Mesodermal cell (in vitro differentiated cells): ENCODE measurements at regions not wholly inside any gene's neighbourhood (a gene's known extent, or its start where the extent isn't known, plus 50 kb on each side); places are given as distances from the start of the nearest gene placed in this dataset.
"Not testable (repeated sequence)": the region's sequence is repeated elsewhere in the genome, so short reads cannot be mapped to it uniquely, and the experiment has no call there.

ENCODE experiments used
- H3K27ac ChIP-seq: 2 replicates; pipeline ENCODE4 v1.7.0; 2013; ENCODE audit warnings: mild to moderate bottlenecking, low read depth, low read length, moderate library complexity; ENCODE audit not compliant: severe bottlenecking
- H3K36me3 ChIP-seq: 2 replicates; pipeline ENCODE4 v1.7.1; 2013; ENCODE audit warnings: mild to moderate bottlenecking, low read length, moderate library complexity; ENCODE audit not compliant: control insufficient read depth, insufficient read depth
- H3K4me1 ChIP-seq: one replicate; pipeline ENCODE4 v1.7.1; 2013; ENCODE audit warnings: mild to moderate bottlenecking, low read length; ENCODE audit not compliant: insufficient read depth, control insufficient read depth, poor library complexity, severe bottlenecking
- H3K4me3 ChIP-seq: 2 replicates; pipeline ENCODE4 v1.7.0; 2013; ENCODE audit warnings: low read length, control low read depth, mild to moderate bottlenecking; ENCODE audit not compliant: insufficient read depth, poor library complexity, severe bottlenecking; ENCODE audit errors: extremely low read depth
- H3K9me3 ChIP-seq: 2 replicates; pipeline ENCODE4 v1.7.1; 2013; ENCODE audit warnings: mild to moderate bottlenecking, low read length, moderate library complexity; ENCODE audit not compliant: control insufficient read depth
- WGBS, 2 experiments: methylation state at CpG; one replicate each; pipeline ENCODE4 v1.1.5; 2013; ENCODE audit warnings: missing lambda C conversion rate in 2 of 2; ENCODE audit not compliant: insufficient coverage in 2 of 2; 5-methylcytosine and 5-hydroxymethylcytosine counted together

DNA sequence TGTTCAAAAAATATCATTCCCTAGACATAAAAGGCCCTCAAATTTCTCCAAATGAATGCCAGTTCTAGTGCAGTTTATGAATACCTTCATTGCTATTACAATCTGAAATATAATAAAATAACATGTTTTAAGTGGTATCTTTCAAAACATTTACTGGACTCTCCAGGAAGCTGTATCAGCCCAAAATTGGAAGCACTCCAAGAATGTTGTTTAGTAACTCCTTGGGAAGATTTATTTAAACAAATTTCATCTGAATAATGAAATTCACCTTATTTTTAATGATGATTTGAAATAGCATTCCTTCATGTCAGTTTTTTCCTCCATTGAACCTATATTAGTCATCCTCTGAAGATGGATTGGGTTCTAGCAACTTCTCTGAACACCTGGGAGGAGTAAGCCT is 217.2 kb upstream of the PCDH18 start:
- Histone ChIP-seq H3K36me3 (no peaks in the 10 kb centered on the region), H3K27ac (no peak overlapping the region), H3K9me3 (no peaks in the 10 kb centered on the region), H3K4me1 (no peaks in the 10 kb centered on the region), H3K4me3 (no peak overlapping the region)

DNA sequence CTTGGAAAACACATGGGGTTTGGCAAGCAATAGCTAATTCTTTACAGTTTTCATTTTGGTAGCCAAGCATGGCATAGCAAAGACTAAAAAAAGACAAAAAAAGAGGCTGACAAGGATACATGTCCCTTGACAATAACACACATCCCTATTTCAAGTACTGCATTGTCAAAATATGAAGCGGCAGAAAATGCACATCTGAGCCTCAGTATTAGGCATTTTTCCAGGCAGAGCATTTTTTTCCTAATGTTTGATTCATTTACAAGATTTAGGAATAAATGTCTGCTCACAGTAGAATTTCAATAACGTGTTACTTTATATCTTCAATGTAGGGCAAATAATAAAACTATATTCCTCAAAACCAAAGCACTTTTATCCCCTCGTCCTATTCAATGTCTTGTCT is 216.3 kb upstream of the PCDH18 start:
- WGBS, 2 experiments: no CpG with 5 or more reads among the region's 3 CpGs
- Histone ChIP-seq H3K27ac (no peak overlapping the region), H3K4me3 (no peak overlapping the region), H3K36me3 (no peaks in the 10 kb centered on the region), H3K9me3 (no peaks in the 10 kb centered on the region), H3K4me1 (no peaks in the 10 kb centered on the region)

DNA sequence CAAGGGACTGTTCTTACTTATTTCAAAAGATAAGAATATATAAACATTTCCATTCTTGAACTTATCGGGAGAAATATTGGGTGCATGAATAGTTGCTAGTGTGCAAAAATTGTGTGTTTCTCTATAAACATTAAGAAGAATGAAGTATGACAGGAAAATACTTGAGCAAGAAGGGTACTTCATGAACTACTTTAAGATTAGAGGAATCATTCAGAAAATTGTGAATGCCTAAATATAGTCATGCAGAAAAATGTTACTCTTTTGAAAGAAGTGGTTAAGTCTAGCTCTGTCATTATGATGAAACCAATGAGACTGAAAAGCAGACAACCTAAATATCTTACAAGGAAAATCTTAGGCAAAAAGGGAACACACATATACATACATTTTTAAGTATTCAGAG is 207.8 kb upstream of the PCDH18 start:
- no peaks in the 10 kb centered on the region for H3K4me1 ChIP-seq
- H3K36me3 ChIP-seq: no peaks in the 10 kb centered on the region
- H3K27ac ChIP-seq: no peak overlapping the region
- no CpG with 5 or more reads among the region's 1 CpG for WGBS, 2 experiments
- H3K4me3 ChIP-seq: no peak overlapping the region
- H3K9me3 ChIP-seq: no peaks in the 10 kb centered on the region

DNA sequence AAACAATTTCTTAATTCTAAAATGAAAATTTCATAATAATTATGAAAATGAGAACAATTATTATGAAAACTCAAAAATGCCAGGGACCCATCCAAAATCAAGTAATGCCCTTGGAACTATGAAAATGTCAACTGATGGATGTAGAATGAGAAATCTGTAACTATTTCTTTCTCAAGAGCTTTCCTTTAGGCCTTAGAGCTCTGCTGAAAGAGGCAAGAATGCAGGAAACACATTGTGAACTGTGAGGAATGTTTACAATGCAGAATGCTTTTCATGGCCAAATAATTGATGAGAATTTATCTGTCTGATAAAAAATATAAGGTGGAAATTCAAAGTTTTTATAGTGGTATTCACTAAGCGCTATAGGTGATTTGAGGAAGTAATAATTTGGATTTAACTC is 207.1 kb upstream of the PCDH18 start:
- no peaks in the 10 kb centered on the region for H3K9me3 ChIP-seq
- H3K36me3 ChIP-seq: no peaks in the 10 kb centered on the region
- H3K4me3 ChIP-seq: no peak overlapping the region
- no CpG with 5 or more reads among the region's 1 CpG for WGBS, 2 experiments
- no peaks in the 10 kb centered on the region for H3K4me1 ChIP-seq
- no peak overlapping the region for H3K27ac ChIP-seq

DNA sequence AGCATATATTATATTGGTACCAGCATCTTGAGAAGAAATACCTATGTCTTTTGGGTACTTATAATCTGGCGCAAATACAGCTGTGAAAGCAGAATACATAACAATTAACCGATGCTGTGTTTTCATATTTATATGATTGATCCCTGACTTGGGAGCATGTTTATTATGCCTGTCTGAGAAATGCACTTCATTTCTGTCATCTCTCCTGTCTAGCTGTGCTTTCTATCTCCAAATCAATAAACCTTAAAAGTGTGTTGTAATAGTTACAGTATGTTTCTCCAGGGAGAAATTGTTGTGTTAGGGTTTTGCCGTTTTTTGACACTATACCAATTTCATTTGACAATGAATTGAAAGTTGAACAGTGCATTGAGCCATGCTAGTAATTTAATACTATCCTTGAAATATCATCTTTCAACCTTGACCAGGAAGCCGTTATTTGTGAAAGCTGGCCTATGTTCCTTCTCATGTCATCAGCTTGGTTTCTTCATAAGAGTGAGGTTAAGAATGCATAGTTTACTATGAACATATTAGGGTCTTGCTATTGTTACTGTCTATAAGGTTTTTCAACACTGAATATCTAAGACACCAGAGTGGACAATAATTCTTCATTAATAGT is 206.2 kb upstream of the PCDH18 start:
- H3K9me3 ChIP-seq: no peaks in the 10 kb centered on the region
- H3K27ac ChIP-seq: no peak overlapping the region
- H3K36me3 ChIP-seq: no peaks in the 10 kb centered on the region
- no peaks in the 10 kb centered on the region for H3K4me1 ChIP-seq
- WGBS, 2 experiments: 100% methylated on average over 2 of the region's 4 CpGs; no CpG with 5 or more reads in 1 of the 2 experiments
- H3K4me3 ChIP-seq: no peak overlapping the region

DNA sequence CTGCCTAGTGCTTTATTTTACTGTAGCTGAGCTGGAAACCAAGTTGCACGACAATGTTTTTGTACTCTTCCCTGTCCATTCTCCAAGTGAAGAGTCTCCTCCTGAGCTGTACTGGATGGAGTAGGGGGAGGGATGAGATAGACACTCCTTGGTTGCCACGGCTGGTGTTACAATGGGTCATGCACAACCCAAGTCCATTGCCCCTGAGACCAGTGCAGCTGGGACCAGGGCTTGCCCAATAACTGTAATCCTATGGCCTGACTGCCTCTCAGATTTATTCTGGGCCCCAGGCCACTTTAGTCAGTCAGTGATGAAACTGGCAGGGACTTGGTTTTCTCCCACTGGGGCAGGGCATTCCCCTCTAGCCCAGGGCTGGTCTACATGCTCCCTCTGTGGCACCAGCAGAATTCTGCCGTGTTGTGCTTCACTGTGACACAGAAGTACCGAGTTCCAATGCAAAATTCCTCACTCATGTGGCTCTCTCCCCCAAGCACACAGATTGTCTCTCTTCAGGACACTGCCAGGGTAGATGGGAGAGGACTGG is 203.3 kb upstream of the PCDH18 start:
- no peak overlapping the region for H3K4me3 ChIP-seq
- no peaks in the 10 kb centered on the region for H3K36me3 ChIP-seq
- H3K27ac ChIP-seq: no peak overlapping the region
- H3K9me3 ChIP-seq: no peaks in the 10 kb centered on the region
- H3K4me1 ChIP-seq: no peaks in the 10 kb centered on the region
- 92 to 96% methylated on average over 3 of the region's 4 CpGs for WGBS, 2 experiments

DNA sequence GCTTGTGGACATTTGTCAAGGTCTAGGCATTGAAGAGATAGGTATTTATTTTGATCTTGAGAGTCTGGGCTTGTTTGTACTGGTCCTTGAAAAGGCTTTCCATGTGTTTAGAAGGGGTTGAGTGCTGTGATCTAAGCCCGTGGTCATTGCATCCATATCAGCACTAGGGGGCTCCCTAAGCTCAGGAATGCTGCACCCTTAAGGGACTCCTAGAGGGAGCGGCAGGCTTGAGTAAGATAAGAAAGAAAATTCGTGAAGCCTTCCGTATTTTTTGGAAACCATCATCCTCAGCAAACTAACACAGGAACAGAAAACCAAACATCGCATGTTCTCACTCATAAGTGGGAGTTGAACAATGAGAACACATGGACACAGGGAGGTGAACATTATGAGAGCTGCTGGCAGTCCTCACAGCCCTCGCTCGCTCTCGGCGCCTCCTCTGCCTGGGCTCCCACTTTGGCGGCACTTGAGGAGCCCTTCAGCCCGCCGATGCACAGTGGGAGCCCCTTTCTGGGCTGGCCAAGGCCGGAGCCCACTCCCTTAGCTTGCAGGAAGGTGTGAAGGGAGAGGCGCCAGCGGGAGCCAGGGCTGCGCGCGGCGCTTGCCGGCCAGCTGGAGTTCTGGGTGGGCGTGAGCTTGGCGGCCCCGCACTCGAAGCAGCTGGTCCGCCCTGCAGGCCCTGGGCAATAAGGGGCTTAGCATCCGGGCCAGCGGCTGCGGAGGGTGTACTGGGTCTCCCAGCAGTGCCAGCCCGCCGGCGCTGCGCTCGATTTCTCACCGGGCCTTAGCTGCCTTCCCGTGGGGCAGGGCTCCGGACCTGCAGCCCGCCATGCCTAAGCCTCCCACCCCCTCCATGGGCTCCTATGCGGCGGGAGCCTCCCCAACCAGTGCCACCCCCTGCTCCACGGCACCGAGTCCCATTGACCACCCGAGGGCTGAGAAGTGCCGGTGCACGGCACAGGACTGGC is 201.2 kb upstream of the PCDH18 start:
- H3K27ac ChIP-seq: not testable (repeated sequence)
- WGBS, 2 experiments: 89 to 96% methylated on average over 25 to 29 of the region's 44 CpGs

DNA sequence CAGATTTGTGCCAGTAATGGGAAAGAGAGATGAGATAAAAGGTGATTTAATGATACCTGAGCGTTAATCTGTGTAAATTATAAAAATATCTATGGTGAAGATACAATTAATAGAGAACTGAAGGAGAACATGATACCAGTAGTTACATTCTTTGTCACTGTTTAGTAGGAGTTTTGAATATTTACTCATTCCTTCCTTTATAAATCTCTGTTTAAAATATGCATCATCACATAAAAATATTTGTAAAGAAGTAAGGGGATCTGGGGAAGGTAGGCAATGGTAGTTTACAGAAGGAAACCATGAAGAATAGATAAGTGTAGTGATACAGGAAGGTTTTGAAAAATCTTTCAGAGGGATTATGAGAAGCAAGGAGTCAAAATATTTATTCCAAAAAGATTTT is 190.6 kb upstream of the PCDH18 start:
- Histone ChIP-seq H3K9me3 (no peaks in the 10 kb centered on the region), H3K4me3 (no peak overlapping the region), H3K4me1 (no peaks in the 10 kb centered on the region), H3K36me3 (no peaks in the 10 kb centered on the region), H3K27ac (no peak overlapping the region)
- 100% methylated on average over 1 of the region's 1 CpG; no CpG with 5 or more reads in 1 of the 2 experiments for WGBS, 2 experiments

More for the DNA sequence above, 201.2 kb upstream of the PCDH18 start:
- H3K4me3 ChIP-seq, H3K36me3 ChIP-seq, H3K9me3 ChIP-seq, H3K4me1 ChIP-seq: not testable (repeated sequence)

DNA sequence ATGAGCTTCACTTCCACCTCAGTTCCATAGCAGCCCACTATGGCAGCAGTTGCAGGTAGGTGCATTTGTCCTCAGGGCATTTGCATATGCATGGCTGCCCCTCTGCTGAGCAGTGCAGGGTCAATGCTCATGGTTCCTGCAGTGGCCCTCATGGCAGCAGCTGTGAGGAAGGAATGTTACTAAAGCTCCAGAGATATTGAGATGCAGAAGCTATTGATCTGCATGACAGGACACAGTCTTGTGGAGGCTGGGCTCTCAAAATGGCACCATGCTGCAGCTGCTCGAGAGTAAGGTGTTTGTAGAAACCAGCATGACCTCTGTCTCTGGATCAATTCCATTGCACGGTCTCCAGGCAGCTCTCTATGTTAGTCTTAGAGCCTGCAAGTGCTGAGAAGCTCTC is 179.2 kb upstream of the PCDH18 start:
- Histone ChIP-seq H3K27ac (no peak overlapping the region), H3K4me1 (peaks cover 4% of the 10 kb centered on the region), H3K9me3 (no peaks in the 10 kb centered on the region), H3K36me3 (no peaks in the 10 kb centered on the region), H3K4me3 (no peak overlapping the region)
- WGBS, 2 experiments: 57 to 58% methylated on average over 1 to 2 of the region's 2 CpGs

DNA sequence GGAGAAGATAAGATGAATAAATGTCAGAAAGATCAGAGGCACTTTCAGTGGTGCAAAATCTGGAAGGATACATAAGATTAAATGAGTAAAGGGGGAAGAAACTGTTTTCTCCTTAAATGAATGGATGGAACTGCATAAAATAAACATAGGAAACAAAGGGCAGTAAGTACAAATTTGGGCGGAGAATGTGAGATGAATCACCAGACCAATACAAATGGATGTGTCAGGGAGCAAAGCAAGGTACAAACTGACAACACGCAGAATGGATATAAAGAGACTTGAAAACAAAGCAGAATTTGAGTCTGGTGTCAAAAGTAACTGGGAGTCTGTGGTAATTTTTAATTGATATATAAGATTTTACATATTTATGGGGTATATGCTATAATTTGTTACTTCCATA is 175.3 kb upstream of the PCDH18 start:
- H3K4me3 ChIP-seq: no peak overlapping the region
- 95 to 100% methylated on average over 2 of the region's 2 CpGs for WGBS, 2 experiments
- H3K9me3 ChIP-seq: no peaks in the 10 kb centered on the region
- H3K36me3 ChIP-seq: no peaks in the 10 kb centered on the region
- no peak overlapping the region for H3K27ac ChIP-seq
- peaks cover 20% of the 10 kb centered on the region for H3K4me1 ChIP-seq

DNA sequence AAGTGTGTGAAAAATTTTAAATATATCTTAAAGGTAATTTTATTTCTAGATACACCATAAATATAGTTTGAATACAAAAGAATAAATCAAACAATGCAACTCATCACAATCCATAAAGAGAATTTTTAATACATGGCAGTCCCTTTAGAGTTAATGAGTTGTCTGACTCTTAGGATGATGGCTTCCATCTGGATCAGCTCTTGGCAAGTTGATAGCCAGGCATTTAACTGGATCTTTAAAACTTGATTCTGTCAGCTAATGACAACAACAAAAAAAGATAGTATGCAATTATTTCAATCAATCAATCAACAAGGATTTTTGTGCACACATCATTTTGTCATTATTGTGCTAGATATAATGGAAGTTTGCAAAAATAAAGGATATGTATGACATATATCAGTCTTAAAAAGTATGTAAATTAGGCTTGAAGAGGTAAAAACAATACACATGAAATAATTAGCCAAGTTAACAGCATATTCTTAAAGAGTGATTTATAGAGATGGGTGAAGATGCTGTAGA is 174.9 kb upstream of the PCDH18 start:
- H3K4me3 ChIP-seq: no peak overlapping the region
- H3K27ac ChIP-seq: no peak overlapping the region
- peaks cover 20% of the 10 kb centered on the region for H3K4me1 ChIP-seq
- H3K9me3 ChIP-seq: no peaks in the 10 kb centered on the region
- H3K36me3 ChIP-seq: no peaks in the 10 kb centered on the region
